ENCODE measurements at regions not wholly inside any gene's neighbourhood (a gene's known extent, or its start where the extent isn't known, plus 50 kb on each side); places are given as distances from the start of the nearest gene placed in this dataset.
"Not testable (repeated sequence)": the region's sequence is repeated elsewhere in the genome, so short reads cannot be mapped to it uniquely, and the experiment has no call there.

- no peak overlapping the region for H3K4me2 ChIP-seq
- no peaks in the 10 kb centered on the region for H3K4me1 ChIP-seq
- DNase-seq (ENCODE audit: low read depth in 1 of 2, low spot score in 1 of 2) (no peak), ATAC-seq (no peak), FAIRE-seq (no peak)
- no peak for TF ChIP-seq MAFK (IDR thresholded peaks at IDR 0.05; ENCODE audit: partially characterized antibody)
- no peak for TF ChIP-seq HDAC2 (IDR thresholded peaks at IDR 0.05)
- no peak for TF ChIP-seq BCL3 (IDR thresholded peaks at IDR 0.05)
- TF ChIP-seq JUNB (IDR thresholded peaks at IDR 0.05) = no peak
- no peak for TF ChIP-seq SREBF2 (IDR thresholded peaks at IDR 0.05)
- TF ChIP-seq POLR2A (IDR thresholded peaks at IDR 0.05; ENCODE audit: low read length) = no peak
- TF ChIP-seq MYC (IDR thresholded peaks at IDR 0.05; ENCODE audit: borderline replicate concordance, low read length) = no peak
- TF ChIP-seq CEBPB (IDR thresholded peaks at IDR 0.05) = no peak
- TF ChIP-seq NR3C1 (IDR thresholded peaks at IDR 0.05) = no peak
- TF ChIP-seq EHMT2 (IDR thresholded peaks at IDR 0.05; ENCODE audit: low read depth) = no peak
- TF ChIP-seq KDM1A (IDR thresholded peaks at IDR 0.05; ENCODE audit: low read depth) = no peak
- TF ChIP-seq EHF (CRISPR knock-in tag; IDR thresholded peaks at IDR 0.05) = no peak
- no peak for TF ChIP-seq HES2 (IDR thresholded peaks at IDR 0.05)
- no peak for TF ChIP-seq USF2 (IDR thresholded peaks at IDR 0.05)
- TF ChIP-seq HMGXB4 (CRISPR knock-in tag; IDR thresholded peaks at IDR 0.05; ENCODE audit: borderline replicate concordance) = no peak
- TF ChIP-seq RARB (CRISPR knock-in tag; IDR thresholded peaks at IDR 0.05) = no peak
- TF ChIP-seq FOXS1 (CRISPR knock-in tag; IDR thresholded peaks at IDR 0.05) = no peak
- no peak for TF ChIP-seq BHLHE40 (IDR thresholded peaks at IDR 0.05; ENCODE audit: low read depth, low read length)
- TF ChIP-seq GATA3 (IDR thresholded peaks at IDR 0.05; ENCODE audit: borderline replicate concordance) = no peak
- peaks cover 8% of the 10 kb centered on the region; the same call in 1 of the 3 replicates for H3K9me3 ChIP-seq
- CTCF ChIA-PET = interaction anchor here (0.6 kb wide), 1 partner anchor 12 kb away, joined by 4 read pairs; no protein-coding TSS in a partner anchor
- POLR2A ChIA-PET = no interaction called here
- no peak overlapping the region for H3K27ac ChIP-seq
- H3K4me3 ChIP-seq = no peak overlapping the region
- 99% methylated on average over 4 of the region's 4 CpGs for WGBS (ENCODE audit: missing lambda C conversion rate)
These were observed 176.4 kb downstream of the SLC38A4 start for GRCh38 chr12:46649433-46649832.

GRCh38 chr12:46647034-46647433 is 178.8 kb downstream of the SLC38A4 start:
- no peak for DNase-seq (ENCODE audit: low read depth in 1 of 2, low spot score in 1 of 2)
- 93% methylated on average over 2 of the region's 2 CpGs for WGBS (ENCODE audit: missing lambda C conversion rate)
- no peak for FAIRE-seq
- no peak for TF ChIP-seq ZSCAN20 (CRISPR knock-in tag; IDR thresholded peaks at IDR 0.05)
- TF ChIP-seq HEYL (CRISPR knock-in tag; IDR thresholded peaks at IDR 0.05) = no peak
- no peak for TF ChIP-seq CHD2 (IDR thresholded peaks at IDR 0.05; ENCODE audit: low read length, partially characterized antibody)
- TF ChIP-seq SMC3 (IDR thresholded peaks at IDR 0.05) = no peak
- TF ChIP-seq RFX5 (IDR thresholded peaks at IDR 0.05) = no peak
- TF ChIP-seq MAX (IDR thresholded peaks at IDR 0.05) = no peak
- TF ChIP-seq HDAC2 (IDR thresholded peaks at IDR 0.05) = no peak
- TF ChIP-seq PHF8 (IDR thresholded peaks at IDR 0.05; ENCODE audit: borderline replicate concordance, low read depth) = no peak
- no peak for TF ChIP-seq EHMT2 (IDR thresholded peaks at IDR 0.05; ENCODE audit: low read depth)
- no peak for TF ChIP-seq ZC3H11A (IDR thresholded peaks at IDR 0.05)
- TF ChIP-seq RAD21 (conservative IDR thresholded peaks at IDR 0.05 in 1 of 2, IDR thresholded peaks at IDR 0.05 in 1 of 2) = no peak
- TF ChIP-seq CHD4 (IDR thresholded peaks at IDR 0.05; ENCODE audit: borderline replicate concordance) = no peak
- no peak for TF ChIP-seq NR3C1 (IDR thresholded peaks at IDR 0.05)
- TF ChIP-seq E2F6 (IDR thresholded peaks at IDR 0.05; ENCODE audit: borderline replicate concordance, low read depth) = no peak
- no peak overlapping the region for H3K27ac ChIP-seq
- ChIA-PET CTCF (no interaction called here), POLR2A (no interaction called here)
- H3K9me3 ChIP-seq = peaks cover 8% of the 10 kb centered on the region; the same call in 1 of the 3 replicates
- H3K4me3 ChIP-seq = no peak overlapping the region
- H3K4me1 ChIP-seq = no peaks in the 10 kb centered on the region
- no peak for ATAC-seq
- H3K4me2 ChIP-seq = no peak overlapping the region

GRCh38 chr12:46641649-46642048 is 184.1 kb downstream of the SLC38A4 start:
- WGBS (ENCODE audit: missing lambda C conversion rate) = 83% methylated on average over 2 of the region's 2 CpGs
- POLR2A ChIA-PET; DNase-seq (ENCODE audit: low read depth in 1 of 2, low spot score in 1 of 2); H3K4me1 ChIP-seq; H3K27ac ChIP-seq; H3K4me3 ChIP-seq; ATAC-seq; CTCF ChIA-PET; FAIRE-seq; H3K4me2 ChIP-seq: not testable (repeated sequence)
- peaks cover 34% of the 10 kb centered on the region for H3K9me3 ChIP-seq

All from A549 (cell line).